Astrocyte (in vitro differentiated cells and primary cell): ENCODE measurements at regions not wholly inside any gene's neighbourhood (a gene's known extent, or its start where the extent isn't known, plus 50 kb on each side); places are given as distances from the start of the nearest gene placed in this dataset.

Source experiments
- DNase-seq: peaks from one replicate; pipeline ENCODE4 v3.0.0-alpha.2; 2010; ENCODE audit warnings: low read depth
- FAIRE-seq: peaks from 2 replicates; lab custom pipeline; 2011; peaks lifted over from hg19 to GRCh38; lab: Jason Lieb, UNC
- H2AFZ ChIP-seq: 2 replicates; pipeline ENCODE4 v1.6.0; 2012; ENCODE audit warnings: low read depth, low read length, inconsistent platforms
- H3K27ac ChIP-seq: 2 replicates; pipeline ENCODE4 v1.5.1; 2011; ENCODE audit warnings: low read depth, low read length, inconsistent platforms
- H3K27me3 ChIP-seq: 2 replicates; pipeline ENCODE4 v1.6.0; 2011; ENCODE audit warnings: low read length, inconsistent platforms; ENCODE audit not compliant: insufficient read depth
- H3K36me3 ChIP-seq: 2 replicates; pipeline ENCODE4 v1.5.1; 2011; ENCODE audit warnings: low read length, inconsistent platforms; ENCODE audit not compliant: insufficient read depth
- H3K4me1 ChIP-seq: 2 replicates; pipeline ENCODE4 v1.5.1; 2011; ENCODE audit warnings: low read length, inconsistent platforms; ENCODE audit not compliant: insufficient read depth
- H3K4me2 ChIP-seq: 2 replicates; pipeline ENCODE4 v1.6.0; 2012; ENCODE audit warnings: low read length, inconsistent platforms
- H3K4me3 ChIP-seq: 2 replicates; pipeline ENCODE4 v1.5.1; 2011; ENCODE audit warnings: low read depth, mild to moderate bottlenecking, low read length, inconsistent platforms; ENCODE audit not compliant: insufficient read depth
- H3K79me2 ChIP-seq: 2 replicates; pipeline ENCODE4 v1.6.0; 2012; ENCODE audit warnings: mild to moderate bottlenecking, low read length, inconsistent platforms; ENCODE audit not compliant: insufficient read depth
- H3K9ac ChIP-seq: 2 replicates; pipeline ENCODE4 v1.6.0; 2012; ENCODE audit warnings: mild to moderate bottlenecking, low read length, inconsistent platforms
- H3K9me3 ChIP-seq: 2 replicates; pipeline ENCODE4 v1.5.1; 2012; ENCODE audit warnings: low read depth, mild to moderate bottlenecking, low read length, inconsistent platforms; ENCODE audit not compliant: insufficient read depth
- H4K20me1 ChIP-seq: 2 replicates; pipeline ENCODE4 v1.6.0; 2012; ENCODE audit warnings: low read length, inconsistent platforms; ENCODE audit not compliant: insufficient read depth
- H3K27ac Mint-ChIP-seq: one replicate; pipeline ENCODE4 v1.8.0; 2021; ENCODE audit warnings: mild to moderate bottlenecking, mixed read lengths; ENCODE audit not compliant: unreplicated experiment
- H3K27me3 Mint-ChIP-seq: one replicate; pipeline ENCODE4 v1.8.0; 2021; ENCODE audit warnings: low read depth, mixed read lengths; ENCODE audit not compliant: unreplicated experiment
- H3K36me3 Mint-ChIP-seq: one replicate; pipeline ENCODE4 v1.8.0; 2021; ENCODE audit warnings: low read depth, mixed read lengths; ENCODE audit not compliant: unreplicated experiment
- H3K4me1 Mint-ChIP-seq: one replicate; pipeline ENCODE4 v1.8.0; 2021; ENCODE audit warnings: low read depth, mixed read lengths; ENCODE audit not compliant: unreplicated experiment
- H3K4me3 Mint-ChIP-seq: one replicate; pipeline ENCODE4 v1.8.0; 2021; ENCODE audit warnings: mild to moderate bottlenecking, moderate library complexity, mixed read lengths; ENCODE audit not compliant: unreplicated experiment
- H3K9me3 Mint-ChIP-seq: one replicate; pipeline ENCODE4 v1.8.0; 2021; ENCODE audit warnings: mild to moderate bottlenecking, mixed read lengths; ENCODE audit not compliant: unreplicated experiment
- EZH2 ChIP-seq: IDR thresholded peaks from 2 replicates; pipeline ENCODE4 v1.6.1; 2012; ENCODE audit warnings: mild to moderate bottlenecking, low read length, inconsistent platforms; ENCODE audit not compliant: insufficient read depth
- TF ChIP-seq, protein P1 (sequence below): IDR thresholded peaks from 2 replicates; pipeline ENCODE4 v1.5.1; 2011; ENCODE audit warnings: low read depth, mild to moderate bottlenecking, inconsistent platforms, low read length, moderate library complexity; ENCODE audit not compliant: insufficient read depth

DNA sequence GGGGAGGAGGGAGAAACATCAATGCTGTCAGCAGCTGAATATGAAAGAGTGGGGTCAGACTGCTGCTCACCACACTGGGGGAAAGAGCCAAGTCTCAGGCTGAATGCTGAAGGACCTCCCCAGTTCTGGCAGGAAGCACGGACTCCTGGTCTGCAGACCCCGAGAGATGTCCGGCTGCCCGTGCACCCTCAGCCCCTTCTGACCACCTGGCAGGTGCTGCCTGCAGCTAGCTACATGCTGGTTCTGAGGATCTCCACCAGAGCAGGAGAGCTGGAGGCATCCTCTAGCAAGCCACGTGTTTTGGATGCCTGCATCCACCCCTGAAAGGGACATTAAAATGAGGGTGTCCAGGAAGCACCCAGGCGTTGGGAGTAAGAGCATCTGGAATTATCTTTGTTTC lies 74.2 kb downstream of the HTR5A start:
- Histone ChIP-seq H3K9me3 (no peaks in the 10 kb centered on the region), H3K27me3 (no peaks in the 10 kb centered on the region), H3K36me3 (no peaks in the 10 kb centered on the region), H3K79me2 (no peaks in the 10 kb centered on the region), H2AFZ (no peak overlapping the region), H3K4me2 (no peak overlapping the region), H3K4me1 (no peaks in the 10 kb centered on the region), H4K20me1 (no peaks in the 10 kb centered on the region), H3K4me3 (no peak overlapping the region), H3K27ac (no peak overlapping the region), H3K9ac (no peak overlapping the region)
- H3K27ac Mint-ChIP-seq = no peak overlapping the region
- DNase-seq = no peak
- no peak overlapping the region for H3K4me3 Mint-ChIP-seq
- H3K27me3 Mint-ChIP-seq = peaks cover 49% of the 10 kb centered on the region
- H3K9me3 Mint-ChIP-seq = peaks cover 8% of the 10 kb centered on the region
- no peaks in the 10 kb centered on the region for H3K4me1 Mint-ChIP-seq
- no peak for TF ChIP-seq EZH2
- TF ChIP-seq, protein P1, sequence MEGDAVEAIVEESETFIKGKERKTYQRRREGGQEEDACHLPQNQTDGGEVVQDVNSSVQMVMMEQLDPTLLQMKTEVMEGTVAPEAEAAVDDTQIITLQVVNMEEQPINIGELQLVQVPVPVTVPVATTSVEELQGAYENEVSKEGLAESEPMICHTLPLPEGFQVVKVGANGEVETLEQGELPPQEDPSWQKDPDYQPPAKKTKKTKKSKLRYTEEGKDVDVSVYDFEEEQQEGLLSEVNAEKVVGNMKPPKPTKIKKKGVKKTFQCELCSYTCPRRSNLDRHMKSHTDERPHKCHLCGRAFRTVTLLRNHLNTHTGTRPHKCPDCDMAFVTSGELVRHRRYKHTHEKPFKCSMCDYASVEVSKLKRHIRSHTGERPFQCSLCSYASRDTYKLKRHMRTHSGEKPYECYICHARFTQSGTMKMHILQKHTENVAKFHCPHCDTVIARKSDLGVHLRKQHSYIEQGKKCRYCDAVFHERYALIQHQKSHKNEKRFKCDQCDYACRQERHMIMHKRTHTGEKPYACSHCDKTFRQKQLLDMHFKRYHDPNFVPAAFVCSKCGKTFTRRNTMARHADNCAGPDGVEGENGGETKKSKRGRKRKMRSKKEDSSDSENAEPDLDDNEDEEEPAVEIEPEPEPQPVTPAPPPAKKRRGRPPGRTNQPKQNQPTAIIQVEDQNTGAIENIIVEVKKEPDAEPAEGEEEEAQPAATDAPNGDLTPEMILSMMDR = no peak
- H3K36me3 Mint-ChIP-seq = no peaks in the 10 kb centered on the region
- no peak for FAIRE-seq

DNA sequence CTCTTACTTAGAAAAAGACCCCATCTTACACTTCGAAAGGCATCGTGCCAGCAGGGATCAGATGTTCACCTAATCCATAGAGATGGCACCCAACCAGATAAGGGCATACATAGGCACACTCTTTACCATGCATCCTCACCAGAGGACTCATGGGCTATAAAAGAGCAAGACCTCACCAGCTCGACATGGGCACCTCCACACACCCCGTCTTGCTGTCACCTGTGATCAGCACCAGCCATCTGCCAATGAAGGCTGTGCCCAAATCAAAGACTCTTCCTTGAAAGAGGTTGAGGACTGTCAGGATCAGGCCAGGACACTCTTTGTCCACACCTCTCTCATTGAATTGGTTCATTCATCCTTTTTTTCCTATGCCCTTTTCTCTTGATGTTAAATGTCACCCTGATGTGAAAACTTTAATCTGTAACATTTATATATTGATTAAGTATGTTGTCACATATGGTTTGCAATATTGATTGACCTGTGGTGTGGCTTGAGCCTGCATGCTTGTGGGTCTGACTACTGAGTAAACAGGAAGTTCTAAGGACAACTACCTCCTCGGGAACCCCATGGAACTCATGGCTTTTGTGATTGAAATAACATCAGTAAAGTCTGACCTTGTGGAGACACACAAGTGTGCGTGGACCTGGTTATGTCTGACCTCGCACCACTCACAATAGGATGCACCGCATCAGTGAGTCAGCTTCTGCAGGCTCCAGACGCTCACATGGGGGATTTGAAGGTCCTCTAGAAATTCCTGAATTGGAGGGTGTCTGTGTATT lies 75.5 kb downstream of the HTR5A start:
- Histone ChIP-seq H3K36me3 (no peaks in the 10 kb centered on the region), H3K27me3 (no peaks in the 10 kb centered on the region), H3K27ac (no peak overlapping the region), H3K4me1 (no peaks in the 10 kb centered on the region), H3K9ac (no peak overlapping the region), H2AFZ (no peak overlapping the region), H4K20me1 (no peaks in the 10 kb centered on the region), H3K4me2 (no peak overlapping the region), H3K4me3 (no peak overlapping the region), H3K79me2 (no peaks in the 10 kb centered on the region), H3K9me3 (no peaks in the 10 kb centered on the region)
- H3K36me3 Mint-ChIP-seq = no peaks in the 10 kb centered on the region
- H3K27me3 Mint-ChIP-seq = peaks cover 40% of the 10 kb centered on the region
- FAIRE-seq = no peak
- no peak overlapping the region for H3K27ac Mint-ChIP-seq
- no peaks in the 10 kb centered on the region for H3K4me1 Mint-ChIP-seq
- no peak overlapping the region for H3K4me3 Mint-ChIP-seq
- peaks cover 10% of the 10 kb centered on the region for H3K9me3 Mint-ChIP-seq
- DNase-seq = no peak
- TF ChIP-seq, protein P1 = no peak
- no peak for TF ChIP-seq EZH2

DNA sequence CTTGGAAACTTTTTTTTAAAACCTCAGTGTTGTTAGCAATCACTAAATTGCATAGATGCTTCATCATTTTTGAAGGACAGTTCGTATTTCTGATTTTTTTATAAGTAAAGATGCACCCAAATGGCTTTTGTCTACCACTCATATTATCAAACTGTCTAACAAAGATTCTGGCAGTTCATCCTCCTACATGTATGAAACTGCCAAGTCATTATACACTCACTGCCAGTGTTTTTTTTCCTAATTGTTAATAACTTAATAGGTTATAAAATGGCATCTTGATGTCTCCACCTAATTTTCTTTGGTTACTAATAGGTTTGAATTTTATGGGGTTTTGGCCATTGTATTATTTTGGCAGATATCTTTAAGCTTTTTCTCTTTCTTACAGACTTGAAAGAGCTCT lies 77.0 kb downstream of the HTR5A start:
- H3K27ac ChIP-seq = no peak overlapping the region
- no peak overlapping the region for H3K4me2 ChIP-seq
- no peak overlapping the region for H3K4me3 Mint-ChIP-seq
- H3K4me1 ChIP-seq = no peaks in the 10 kb centered on the region
- no peaks in the 10 kb centered on the region for H3K79me2 ChIP-seq
- no peaks in the 10 kb centered on the region for H3K36me3 Mint-ChIP-seq
- H3K36me3 ChIP-seq = no peaks in the 10 kb centered on the region
- H2AFZ ChIP-seq = no peak overlapping the region
- no peak overlapping the region for H3K27ac Mint-ChIP-seq
- H3K27me3 Mint-ChIP-seq = peaks cover 25% of the 10 kb centered on the region
- H3K9me3 ChIP-seq = no peaks in the 10 kb centered on the region
- FAIRE-seq (no peak), DNase-seq (no peak)
- no peak overlapping the region for H3K4me3 ChIP-seq
- H3K27me3 ChIP-seq = no peaks in the 10 kb centered on the region
- TF ChIP-seq EZH2 = no peak
- TF ChIP-seq, protein P1 = no peak
- H3K9me3 Mint-ChIP-seq = peaks cover 15% of the 10 kb centered on the region
- H3K9ac ChIP-seq = no peak overlapping the region
- H4K20me1 ChIP-seq = no peaks in the 10 kb centered on the region
- H3K4me1 Mint-ChIP-seq = no peaks in the 10 kb centered on the region
